Naive thymus-derived CD8-positive, alpha-beta T cell (primary cell): ENCODE measurements at regions not wholly inside any gene's neighbourhood (a gene's known extent, or its start where the extent isn't known, plus 50 kb on each side); places are given as distances from the start of the nearest gene placed in this dataset.

ENCODE experiments used
- ATAC-seq, 2 donors: fragments of 150-1000 bp; cut with Tn5 transposase in 1 of 2; sonication (Bioruptor Pico), chemical (Tn5 transposase) in 1 of 2; 1 replicate in 1 of 2; 2 replicates in 1 of 2; pipeline ENCODE4 v1.10.0; 2021; ENCODE audit warnings: mild to moderate bottlenecking in 2 of 2, moderate library complexity in 2 of 2
- POLR2A ChIA-PET: fragments of 350-600 bp; sonication (Branson Sonifier 250); formaldehyde crosslinking; loops from one replicate; lab custom pipeline; 2021; ENCODE audit warnings: antibody characterized with exemption; lab: Charles Lee
- DNase-seq, 10 donors: peaks; one replicate each; pipeline versions ENCODE4 v3.0.0 to v3.0.0-alpha.2; 2020 to 2022
- H3K27ac Mint-ChIP-seq, 10 donors: one replicate each; pipeline ENCODE4 v1.8.0; 2020 to 2022; ENCODE audit warnings: mild to moderate bottlenecking in 10 of 10, mixed read lengths in 10 of 10, moderate library complexity in 4 of 10, inconsistent platforms in 1 of 10
- H3K27me3 Mint-ChIP-seq, 5 donors: one replicate each; pipeline ENCODE4 v1.8.0; 2021 to 2022; ENCODE audit warnings: mixed read lengths in 5 of 5
- H3K36me3 Mint-ChIP-seq, 3 donors: one replicate each; pipeline ENCODE4 v1.8.0; 2020 to 2022; ENCODE audit warnings: mixed read lengths in 3 of 3, mild to moderate bottlenecking in 2 of 3, inconsistent platforms in 1 of 3
- H3K4me1 Mint-ChIP-seq, 4 donors: one replicate each; pipeline ENCODE4 v1.8.0; 2021 to 2022; ENCODE audit warnings: mixed read lengths in 4 of 4
- H3K4me3 Mint-ChIP-seq, 10 donors: one replicate each; pipeline ENCODE4 v1.8.0; 2020 to 2022; ENCODE audit warnings: mild to moderate bottlenecking in 10 of 10, mixed read lengths in 10 of 10, moderate library complexity in 6 of 10, inconsistent platforms in 1 of 10
- H3K9me3 Mint-ChIP-seq, 9 donors: one replicate each; pipeline ENCODE4 v1.8.0; 2020 to 2022; ENCODE audit warnings: mixed read lengths in 9 of 9, mild to moderate bottlenecking in 3 of 9, inconsistent platforms in 1 of 9, moderate library complexity in 1 of 9

DNA sequence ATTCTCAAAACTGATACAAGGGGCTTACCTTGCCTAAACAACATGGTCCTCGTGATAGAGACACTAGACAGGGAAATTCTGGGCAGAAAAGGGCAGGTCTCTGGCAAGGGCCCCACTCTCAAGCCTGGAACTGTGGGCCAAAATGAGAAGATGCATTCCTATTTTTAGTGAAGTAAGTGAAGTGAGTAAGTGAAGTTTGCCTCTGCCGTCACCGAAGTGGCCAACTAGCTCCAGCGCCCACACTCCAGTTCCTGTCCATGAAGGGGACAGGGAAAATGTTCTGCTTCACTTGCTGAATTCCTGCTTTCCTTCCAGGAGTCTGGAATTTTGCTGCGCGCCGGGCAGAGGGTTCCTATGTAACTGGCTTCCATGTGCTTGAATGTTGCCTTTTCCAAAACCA, 1035.6 kb upstream of the TMEM132C start:
- DNase-seq (no peak), ATAC-seq (no peak)
- Mint-ChIP-seq H3K4me3 (no peak overlapping the region), H3K27ac (no peak overlapping the region), H3K4me1 (no peaks in the 10 kb centered on the region), H3K9me3 (peaks cover 0 to 3% (median 0%) of the 10 kb centered on the region in 9 donors), H3K36me3 (no peaks in the 10 kb centered on the region), H3K27me3 (peaks cover 0 to 7% (median 2%) of the 10 kb centered on the region in 5 donors)
- POLR2A ChIA-PET = no interaction called here

DNA sequence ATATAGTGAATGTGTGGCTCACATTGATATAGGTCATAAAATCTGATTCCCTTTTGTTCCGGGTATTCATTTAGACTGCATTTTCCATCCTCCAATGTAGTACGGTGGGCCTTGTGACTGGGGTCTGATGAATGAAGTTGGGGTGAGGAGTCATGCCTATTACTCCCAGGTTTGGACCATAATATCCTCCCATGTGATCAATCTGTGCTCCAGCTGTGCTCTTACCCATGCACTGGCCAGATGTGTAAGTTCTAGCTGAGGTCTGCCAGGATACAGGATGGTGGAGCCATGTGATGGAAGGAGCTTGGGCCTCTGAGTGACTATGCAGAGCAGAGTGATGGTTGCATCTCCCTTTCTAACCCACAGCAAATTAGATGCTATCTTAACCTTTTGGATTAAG, 1034.0 kb upstream of the TMEM132C start:
- H3K4me1 Mint-ChIP-seq = no peaks in the 10 kb centered on the region
- no peak overlapping the region for H3K4me3 Mint-ChIP-seq
- no peaks in the 10 kb centered on the region for H3K36me3 Mint-ChIP-seq
- peaks cover 0 to 3% (median 1%) of the 10 kb centered on the region in 5 donors for H3K27me3 Mint-ChIP-seq
- peaks cover 0 to 3% (median 0%) of the 10 kb centered on the region in 9 donors for H3K9me3 Mint-ChIP-seq
- H3K27ac Mint-ChIP-seq = no peak overlapping the region
- ATAC-seq (no peak), DNase-seq (no peak)
- POLR2A ChIA-PET = no interaction called here

DNA sequence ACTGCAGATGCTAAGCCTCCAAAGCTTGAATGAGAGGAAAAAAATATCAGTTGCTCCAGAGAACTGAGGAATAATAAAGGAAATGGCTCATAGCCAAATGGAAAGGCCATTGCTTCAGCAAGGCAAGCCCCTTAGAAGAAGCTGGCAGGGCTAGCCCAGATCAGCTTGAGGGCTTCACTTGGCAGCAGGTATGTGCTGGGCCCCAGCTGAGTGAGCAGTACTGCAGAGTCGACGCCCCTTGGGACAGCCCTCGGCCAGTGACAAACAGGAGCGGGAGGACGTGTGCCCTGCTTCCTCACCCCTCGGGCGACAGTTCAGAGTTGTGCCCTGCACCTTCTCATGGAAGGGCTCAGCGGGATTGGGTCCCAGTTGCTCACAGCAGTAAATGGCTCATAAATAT, 1031.2 kb upstream of the TMEM132C start:
- Mint-ChIP-seq H3K4me1 (no peaks in the 10 kb centered on the region), H3K9me3 (peaks cover 0 to 3% (median 0%) of the 10 kb centered on the region in 9 donors), H3K27ac (no peak overlapping the region), H3K36me3 (no peaks in the 10 kb centered on the region), H3K4me3 (no peak overlapping the region), H3K27me3 (peaks cover 0 to 17% (median 7%) of the 10 kb centered on the region in 5 donors)
- POLR2A ChIA-PET = no interaction called here
- no peak for ATAC-seq
- DNase-seq = no peak

DNA sequence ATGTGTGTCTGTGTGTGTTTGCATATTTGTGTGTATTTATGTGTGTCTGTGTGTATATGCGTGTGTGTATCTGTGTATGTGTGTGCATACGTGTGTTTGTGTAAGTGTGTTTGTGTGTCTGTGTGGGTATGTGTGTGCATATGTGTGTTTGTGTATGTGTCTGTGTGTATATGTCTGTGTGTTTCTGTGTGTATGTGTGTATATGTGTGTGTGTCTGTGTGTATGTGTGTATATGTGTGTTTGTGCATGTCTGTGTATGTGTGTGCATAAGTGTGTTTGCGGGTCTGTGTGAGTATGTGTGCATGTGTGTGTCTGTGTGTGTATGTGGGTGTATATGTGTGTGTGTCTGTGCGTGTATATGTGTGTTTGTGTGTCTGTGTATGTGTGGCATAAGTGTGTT, 1030.5 kb upstream of the TMEM132C start:
- H3K9me3 Mint-ChIP-seq = peaks cover 0 to 3% (median 0%) of the 10 kb centered on the region in 9 donors
- H3K27me3 Mint-ChIP-seq = peaks cover 0 to 21% (median 7%) of the 10 kb centered on the region in 5 donors
- no peaks in the 10 kb centered on the region for H3K36me3 Mint-ChIP-seq
- H3K4me1 Mint-ChIP-seq = no peaks in the 10 kb centered on the region
- ATAC-seq = no peak
- POLR2A ChIA-PET = no interaction called here
- H3K27ac Mint-ChIP-seq = no peak overlapping the region
- no peak for DNase-seq
- H3K4me3 Mint-ChIP-seq = no peak overlapping the region

DNA sequence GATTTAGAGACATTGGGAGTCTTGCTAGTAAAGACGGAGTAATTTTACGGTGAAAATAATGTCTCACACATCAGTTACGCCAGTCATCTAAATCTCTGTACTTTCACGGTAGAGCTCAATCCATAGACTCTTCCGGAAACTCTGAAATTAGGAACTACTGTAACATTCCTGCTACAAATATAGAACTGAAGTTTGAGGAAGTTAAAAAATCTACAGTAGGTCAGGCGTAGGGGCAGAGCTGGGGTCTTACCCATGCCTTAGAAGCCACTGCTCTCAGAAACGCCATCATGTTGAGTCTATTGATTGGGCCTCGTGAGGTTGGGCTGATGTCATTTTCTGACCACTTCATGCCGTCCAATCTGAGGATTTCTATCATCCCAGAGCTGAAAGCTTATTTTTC, 1029.8 kb upstream of the TMEM132C start:
- Mint-ChIP-seq H3K4me1 (no peaks in the 10 kb centered on the region), H3K4me3 (no peak overlapping the region), H3K9me3 (peaks cover 0 to 7% (median 0%) of the 10 kb centered on the region in 9 donors), H3K27me3 (peaks cover 0 to 25% (median 7%) of the 10 kb centered on the region in 5 donors), H3K27ac (no peak overlapping the region), H3K36me3 (no peaks in the 10 kb centered on the region)
- no peak for ATAC-seq
- POLR2A ChIA-PET = no interaction called here
- DNase-seq = no peak

DNA sequence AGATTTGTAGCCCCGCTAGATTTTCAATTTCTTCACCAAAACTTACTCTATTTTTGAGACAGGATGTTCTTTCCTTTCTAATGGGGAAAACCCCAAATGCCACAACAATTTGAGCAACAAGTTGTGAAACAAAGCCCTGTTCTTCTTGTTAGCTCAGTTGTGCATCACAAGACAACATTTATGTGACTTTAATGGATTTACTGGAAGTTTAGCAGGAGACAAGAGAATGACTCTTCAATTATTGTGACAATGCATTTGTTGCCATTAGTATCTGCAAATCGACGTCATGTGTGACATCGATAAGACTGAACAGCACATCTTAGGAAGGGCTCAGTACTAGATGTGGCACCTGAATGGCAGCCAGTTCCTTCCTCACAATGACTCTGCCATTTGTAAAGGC, 1028.9 kb upstream of the TMEM132C start:
- DNase-seq (no peak), ATAC-seq (no peak)
- H3K27me3 Mint-ChIP-seq = peaks cover 6 to 29% (median 9%) of the 10 kb centered on the region in 5 donors

DNA sequence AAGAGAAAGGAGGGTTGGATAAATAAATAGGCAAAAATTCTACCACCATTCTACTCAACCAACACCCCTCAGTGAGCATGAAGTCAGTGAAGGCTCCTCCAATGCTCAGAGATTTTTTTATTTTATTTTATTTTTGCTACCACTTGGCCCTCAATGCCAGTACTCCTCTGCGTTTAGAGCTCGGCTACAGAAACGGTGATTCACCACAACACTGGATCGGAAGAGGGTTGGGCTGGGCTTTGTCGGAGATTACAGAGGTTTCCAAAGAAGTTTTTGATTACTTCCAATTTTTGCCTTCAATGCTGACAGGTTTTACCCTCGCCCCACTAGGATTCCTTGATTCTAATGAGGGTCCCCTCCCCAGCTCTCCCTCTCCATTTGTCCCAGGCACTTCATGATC, 1027.2 kb upstream of the TMEM132C start:
- DNase-seq (no peak), ATAC-seq (no peak)
- Mint-ChIP-seq H3K27ac (no peak overlapping the region), H3K4me3 (no peak overlapping the region), H3K9me3 (peaks cover 0 to 7% (median 0%) of the 10 kb centered on the region in 9 donors), H3K36me3 (no peaks in the 10 kb centered on the region), H3K4me1 (no peaks in the 10 kb centered on the region), H3K27me3 (peaks cover 9 to 43% (median 13%) of the 10 kb centered on the region in 5 donors)
- POLR2A ChIA-PET = no interaction called here

More for the DNA sequence above, 1028.9 kb upstream of the TMEM132C start:
- no peak overlapping the region for H3K27ac Mint-ChIP-seq
- POLR2A ChIA-PET = no interaction called here
- peaks cover 0 to 7% (median 0%) of the 10 kb centered on the region in 9 donors for H3K9me3 Mint-ChIP-seq
- H3K4me1 Mint-ChIP-seq = no peaks in the 10 kb centered on the region
- no peaks in the 10 kb centered on the region for H3K36me3 Mint-ChIP-seq
- no peak overlapping the region for H3K4me3 Mint-ChIP-seq

DNA sequence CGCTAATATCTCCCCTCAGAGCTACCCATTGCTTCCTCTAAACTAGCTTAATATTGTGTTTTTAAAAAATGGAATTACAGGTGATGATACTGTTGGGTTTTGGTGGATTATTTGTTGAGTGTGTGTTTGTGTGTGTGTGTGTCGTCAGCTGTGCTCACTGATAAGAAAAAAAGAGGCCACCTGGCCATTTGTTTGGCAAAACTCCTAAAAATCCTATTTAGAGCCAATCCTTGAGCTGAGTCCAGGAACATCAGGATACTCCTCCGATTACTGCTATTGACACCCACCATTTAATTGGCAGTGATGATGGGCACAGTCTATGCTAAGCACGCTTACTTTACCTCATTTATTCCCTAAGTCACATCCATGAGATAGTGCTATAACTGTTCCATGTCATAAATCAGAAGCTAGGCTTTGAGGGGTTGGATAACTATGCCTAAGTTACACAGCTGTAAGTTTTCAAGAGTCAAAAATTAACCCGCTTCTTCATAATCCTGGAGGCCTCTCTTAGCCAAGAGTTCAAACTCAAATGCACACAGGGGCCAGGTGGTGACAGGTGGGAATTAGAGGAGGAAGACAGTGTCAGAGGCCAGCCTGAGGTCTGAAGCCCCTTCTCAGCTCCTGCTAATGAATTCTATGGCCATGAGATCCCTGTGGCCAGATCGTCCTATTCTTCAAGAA, 1026.6 kb upstream of the TMEM132C start:
- no peak for ATAC-seq

DNA sequence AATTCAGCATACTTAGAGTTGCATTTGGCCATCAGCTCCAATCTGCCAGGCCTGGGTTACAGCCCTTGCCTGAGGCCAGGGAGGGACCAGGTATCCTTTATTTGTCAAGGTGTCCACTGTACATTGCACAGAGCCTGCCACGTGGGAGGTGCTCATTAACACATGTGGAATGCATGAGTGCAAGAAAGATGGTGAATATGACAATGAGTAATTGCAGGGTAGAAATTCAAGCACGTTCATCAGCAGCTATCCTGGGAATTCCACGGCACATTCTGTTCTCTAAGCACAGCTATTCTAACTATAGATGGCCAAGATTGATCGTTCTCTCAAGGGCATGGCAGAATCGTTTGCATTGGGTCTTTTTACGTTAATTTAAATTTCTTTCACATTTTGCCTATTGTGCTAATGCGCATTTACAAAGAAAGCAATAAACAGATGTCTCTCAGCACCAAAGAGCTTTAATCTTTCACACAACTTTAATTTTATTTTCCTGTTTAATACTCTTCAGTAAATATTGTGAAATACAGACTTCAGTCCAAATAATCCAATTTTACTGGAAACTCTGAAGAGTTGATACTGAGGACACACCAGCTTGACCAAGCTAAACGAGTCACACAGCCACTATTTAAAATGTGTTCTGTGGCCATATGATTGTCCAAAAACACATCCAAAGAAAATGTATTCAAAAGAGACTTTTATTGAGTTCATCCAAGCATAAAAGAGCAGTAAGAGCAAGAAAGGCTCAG, 1025.7 kb upstream of the TMEM132C start:
- H3K4me3 Mint-ChIP-seq = no peak overlapping the region
- no peak overlapping the region for H3K27ac Mint-ChIP-seq
- no peaks in the 10 kb centered on the region for H3K4me1 Mint-ChIP-seq
- ATAC-seq (no peak), DNase-seq (no peak)
- H3K27me3 Mint-ChIP-seq = peaks cover 9 to 43% (median 13%) of the 10 kb centered on the region in 5 donors
- POLR2A ChIA-PET = no interaction called here
- peaks cover 0 to 7% (median 0%) of the 10 kb centered on the region in 9 donors for H3K9me3 Mint-ChIP-seq
- H3K36me3 Mint-ChIP-seq = no peaks in the 10 kb centered on the region

More for the DNA sequence above, 1026.6 kb upstream of the TMEM132C start:
- Mint-ChIP-seq H3K27ac (no peak overlapping the region), H3K4me1 (no peaks in the 10 kb centered on the region), H3K36me3 (no peaks in the 10 kb centered on the region), H3K9me3 (peaks cover 0 to 7% (median 0%) of the 10 kb centered on the region in 9 donors), H3K27me3 (peaks cover 9 to 43% (median 13%) of the 10 kb centered on the region in 5 donors), H3K4me3 (no peak overlapping the region)
- no peak for DNase-seq
- POLR2A ChIA-PET = no interaction called here

DNA sequence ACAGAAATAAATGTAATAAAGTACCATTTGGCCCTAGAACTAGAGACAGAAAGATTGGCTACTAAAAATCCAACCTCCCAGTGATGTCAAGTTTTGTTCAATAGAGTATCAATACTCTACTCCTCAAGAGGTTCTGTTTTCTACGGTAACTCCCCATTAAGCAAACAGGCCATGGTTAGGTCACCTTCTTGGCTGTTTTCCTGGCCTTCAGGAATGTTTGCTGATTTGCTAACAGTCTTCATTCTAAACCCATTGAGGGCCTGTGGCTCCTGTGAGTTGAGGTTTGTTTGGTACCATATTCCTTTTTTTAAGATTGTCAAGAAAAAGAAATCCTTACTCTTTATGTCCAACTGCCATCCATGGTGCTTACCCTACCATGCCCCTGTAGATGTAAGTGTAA, 1022.0 kb upstream of the TMEM132C start:
- DNase-seq (no peak), ATAC-seq (no peak)
- Mint-ChIP-seq H3K27ac (no peak overlapping the region), H3K4me1 (no peaks in the 10 kb centered on the region), H3K36me3 (no peaks in the 10 kb centered on the region), H3K4me3 (no peak overlapping the region), H3K27me3 (peaks cover 9 to 39% (median 11%) of the 10 kb centered on the region in 5 donors), H3K9me3 (peaks cover 0 to 4% (median 0%) of the 10 kb centered on the region in 9 donors)
- POLR2A ChIA-PET = no interaction called here

DNA sequence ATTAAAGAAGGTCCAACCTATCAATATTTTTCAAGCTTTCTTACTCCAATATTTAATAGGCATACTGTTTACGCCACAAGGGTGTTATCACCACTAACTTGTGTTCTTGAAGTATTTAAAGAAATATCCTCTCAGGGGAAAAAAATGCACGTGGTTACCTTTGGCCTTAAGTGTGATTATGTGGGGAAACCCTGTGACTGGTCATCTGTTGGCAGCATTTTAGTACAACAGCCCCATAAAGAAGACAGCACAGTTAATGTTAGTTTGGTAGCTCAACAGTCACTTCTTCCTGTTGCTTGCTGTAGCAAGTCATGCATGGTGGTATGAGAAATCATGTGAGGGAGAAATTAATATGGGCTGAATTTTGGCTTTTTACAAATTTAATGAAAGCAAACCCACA, 1021.5 kb upstream of the TMEM132C start:
- Mint-ChIP-seq H3K9me3 (peaks cover 0 to 4% (median 0%) of the 10 kb centered on the region in 9 donors), H3K27me3 (peaks cover 8 to 35% (median 11%) of the 10 kb centered on the region in 5 donors), H3K4me3 (no peak overlapping the region), H3K4me1 (no peaks in the 10 kb centered on the region), H3K36me3 (no peaks in the 10 kb centered on the region), H3K27ac (no peak overlapping the region)
- POLR2A ChIA-PET = interaction anchor here (0.5 kb wide), 1 partner anchor 20 kb away, joined by 3 read pairs; no protein-coding TSS in a partner anchor
- ATAC-seq (no peak), DNase-seq (no peak)

DNA sequence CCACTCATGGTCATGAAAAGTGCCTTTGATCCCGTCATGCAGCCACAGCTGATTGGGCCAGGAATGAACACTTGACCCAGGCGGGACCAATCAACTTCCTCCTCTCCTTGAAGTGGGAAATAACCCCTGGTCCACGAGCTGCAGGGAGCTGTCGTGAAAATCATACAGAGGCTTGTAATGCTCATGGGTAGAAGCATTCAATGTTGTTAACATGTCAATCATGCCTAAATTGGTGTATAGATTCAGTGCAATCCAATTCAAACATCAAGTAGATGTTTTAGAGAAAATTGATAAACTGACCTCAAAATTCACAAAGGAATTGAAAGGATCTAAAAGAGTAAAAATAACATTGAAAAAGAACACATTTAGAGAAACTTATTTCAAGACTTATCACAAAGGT, 1019.0 kb upstream of the TMEM132C start:
- H3K9me3 Mint-ChIP-seq = peaks cover 0 to 2% (median 0%) of the 10 kb centered on the region in 9 donors
- H3K27ac Mint-ChIP-seq = no peak overlapping the region
- peaks cover 5 to 22% (median 6%) of the 10 kb centered on the region in 5 donors for H3K27me3 Mint-ChIP-seq
- ATAC-seq = no peak
- H3K4me3 Mint-ChIP-seq = no peak overlapping the region
- H3K36me3 Mint-ChIP-seq = no peaks in the 10 kb centered on the region
- no peak for DNase-seq
- no peaks in the 10 kb centered on the region for H3K4me1 Mint-ChIP-seq
- POLR2A ChIA-PET = no interaction called here

DNA sequence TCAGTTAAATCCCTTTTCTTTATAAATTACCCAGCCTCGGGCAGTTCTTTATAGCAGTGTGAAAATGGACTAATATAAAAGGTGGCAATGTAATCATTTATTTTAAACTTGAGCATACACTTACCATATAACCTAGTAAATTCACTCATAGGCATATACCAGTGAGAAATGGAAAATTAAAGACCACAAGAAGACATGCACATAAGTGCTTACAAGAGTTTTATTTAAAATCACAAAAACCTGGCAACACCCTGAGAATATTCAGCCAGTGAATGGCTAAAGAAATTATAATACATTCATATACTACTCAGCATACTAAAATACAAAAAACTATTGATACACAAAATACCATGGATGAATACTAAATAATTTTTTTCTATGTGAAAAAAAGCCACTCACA, 1017.5 kb upstream of the TMEM132C start:
- POLR2A ChIA-PET = no interaction called here
- Mint-ChIP-seq H3K27ac (no peak overlapping the region), H3K4me3 (no peak overlapping the region), H3K36me3 (no peaks in the 10 kb centered on the region), H3K27me3 (peaks cover 0 to 8% (median 3%) of the 10 kb centered on the region in 5 donors), H3K9me3 (peaks cover 0 to 2% (median 0%) of the 10 kb centered on the region in 9 donors), H3K4me1 (no peaks in the 10 kb centered on the region)
- no peak for DNase-seq
- ATAC-seq = no peak
